NB4 (cell line): ENCODE measurements at regions not wholly inside any gene's neighbourhood (a gene's known extent, or its start where the extent isn't known, plus 50 kb on each side); places are given as distances from the start of the nearest gene placed in this dataset.
A peak's percentile ranks its signal among the peaks of the same experiment; 100 is the strongest.

Experiments
- MAX ChIP-seq: IDR thresholded peaks from 2 replicates; pipeline ENCODE4 v1.6.1; 2011; ENCODE audit warnings: low read depth, low read length
- MYC ChIP-seq: IDR thresholded peaks from 2 replicates; pipeline ENCODE4 v1.6.1; 2011; ENCODE audit warnings: low read depth, low read length
- POLR2A ChIP-seq: IDR thresholded peaks from 2 replicates; pipeline ENCODE4 v1.6.1; 2011; ENCODE audit warnings: mild to moderate bottlenecking; ENCODE audit not compliant: insufficient read length; ENCODE audit errors: extremely low read depth
- TF ChIP-seq, protein P1 (sequence below): IDR thresholded peaks from one replicate; pipeline ENCODE4 v1.5.1; 2012; ENCODE audit warnings: low read depth, low read length

GRCh38 chr12:87274594-87275245, 754.5 kb downstream of the C12orf50 start:
- TF ChIP-seq, protein P1, sequence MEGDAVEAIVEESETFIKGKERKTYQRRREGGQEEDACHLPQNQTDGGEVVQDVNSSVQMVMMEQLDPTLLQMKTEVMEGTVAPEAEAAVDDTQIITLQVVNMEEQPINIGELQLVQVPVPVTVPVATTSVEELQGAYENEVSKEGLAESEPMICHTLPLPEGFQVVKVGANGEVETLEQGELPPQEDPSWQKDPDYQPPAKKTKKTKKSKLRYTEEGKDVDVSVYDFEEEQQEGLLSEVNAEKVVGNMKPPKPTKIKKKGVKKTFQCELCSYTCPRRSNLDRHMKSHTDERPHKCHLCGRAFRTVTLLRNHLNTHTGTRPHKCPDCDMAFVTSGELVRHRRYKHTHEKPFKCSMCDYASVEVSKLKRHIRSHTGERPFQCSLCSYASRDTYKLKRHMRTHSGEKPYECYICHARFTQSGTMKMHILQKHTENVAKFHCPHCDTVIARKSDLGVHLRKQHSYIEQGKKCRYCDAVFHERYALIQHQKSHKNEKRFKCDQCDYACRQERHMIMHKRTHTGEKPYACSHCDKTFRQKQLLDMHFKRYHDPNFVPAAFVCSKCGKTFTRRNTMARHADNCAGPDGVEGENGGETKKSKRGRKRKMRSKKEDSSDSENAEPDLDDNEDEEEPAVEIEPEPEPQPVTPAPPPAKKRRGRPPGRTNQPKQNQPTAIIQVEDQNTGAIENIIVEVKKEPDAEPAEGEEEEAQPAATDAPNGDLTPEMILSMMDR = peak; percentile 74
- TF ChIP-seq MAX (no peak), MYC (no peak), POLR2A (no peak)
